Mesendoderm (in vitro differentiated cells): ENCODE measurements at regions not wholly inside any gene's neighbourhood (a gene's known extent, or its start where the extent isn't known, plus 50 kb on each side); places are given as distances from the start of the nearest gene placed in this dataset.

ENCODE experiments used
- DNase-seq: peaks from one replicate; pipeline ENCODE4 v3.0.0; 2013
- H2AK5ac ChIP-seq: 2 replicates; pipeline ENCODE4 v1.6.1; 2013; ENCODE audit warnings: low read length, inconsistent platforms
- H2BK120ac ChIP-seq: 2 replicates; pipeline ENCODE4 v1.6.1; 2013; ENCODE audit warnings: low read depth, mild to moderate bottlenecking, low read length, moderate library complexity, mixed read lengths
- H2BK15ac ChIP-seq: replicated peaks from 2 replicates; pipeline ENCODE4 v1.6.1; 2013; ENCODE audit warnings: low read depth, mild to moderate bottlenecking, moderate library complexity
- H2BK5ac ChIP-seq: 2 replicates; pipeline ENCODE4 v1.6.1; 2013; ENCODE audit warnings: low read length, inconsistent platforms
- H3K18ac ChIP-seq: 2 replicates; pipeline ENCODE4 v1.6.1; 2013; ENCODE audit warnings: mild to moderate bottlenecking, low read length, mixed read lengths
- H3K23ac ChIP-seq: one replicate; pipeline ENCODE4 v1.6.1; 2013; ENCODE audit warnings: low read length
- H3K27ac ChIP-seq: 2 replicates; pipeline ENCODE4 v1.5.1; 2013; ENCODE audit warnings: low read depth, mild to moderate bottlenecking, inconsistent platforms, low read length, moderate library complexity
- H3K27me3 ChIP-seq: 2 replicates; pipeline ENCODE4 v1.6.1; 2013; ENCODE audit warnings: low read length, control low read depth, mild to moderate bottlenecking, inconsistent platforms; ENCODE audit not compliant: insufficient read depth, poor library complexity
- H3K36me3 ChIP-seq: 2 replicates; pipeline ENCODE4 v1.6.1; 2013; ENCODE audit warnings: low read length, inconsistent platforms; ENCODE audit not compliant: control insufficient read depth, insufficient read depth
- H3K4ac ChIP-seq: one replicate; pipeline ENCODE4 v1.6.1; 2013; ENCODE audit warnings: low read depth, mild to moderate bottlenecking, low read length, moderate library complexity
- H3K4me1 ChIP-seq: 2 replicates; pipeline ENCODE4 v1.6.1; 2013; ENCODE audit warnings: low read depth, low read length, inconsistent platforms; ENCODE audit not compliant: control insufficient read depth
- H3K4me2 ChIP-seq: 2 replicates; pipeline ENCODE4 v1.6.1; 2013; ENCODE audit warnings: low read length
- H3K4me3 ChIP-seq: 2 replicates; pipeline ENCODE4 v1.5.1; 2013; ENCODE audit warnings: mild to moderate bottlenecking, low read length
- H3K56ac ChIP-seq: one replicate; pipeline ENCODE4 v1.6.1; 2013; ENCODE audit warnings: low read length
- H3K79me1 ChIP-seq: 2 replicates; pipeline ENCODE4 v1.6.1; 2013; ENCODE audit warnings: low read length, inconsistent platforms
- H3K79me2 ChIP-seq: 2 replicates; pipeline ENCODE4 v1.6.1; 2013; ENCODE audit warnings: mild to moderate bottlenecking, low read length; ENCODE audit not compliant: control insufficient read depth, insufficient read depth
- H3K9ac ChIP-seq: 2 replicates; pipeline ENCODE4 v1.6.1; 2013; ENCODE audit warnings: low read length, inconsistent platforms
- H4K5ac ChIP-seq: one replicate; pipeline ENCODE4 v1.6.1; 2013; ENCODE audit warnings: low read length
- H4K8ac ChIP-seq: one replicate; pipeline ENCODE4 v1.6.1; 2013; ENCODE audit warnings: low read depth, mild to moderate bottlenecking, control low read depth, low read length, moderate library complexity
- WGBS: extraction: QIAGEN DNeasy Blood & Tissue Kit; methylation state at CpG from one replicate; pipeline ENCODE4 v1.1.7; 2013; ENCODE audit warnings: low lambda C conversion rate, missing lambda C conversion rate; ENCODE audit not compliant: insufficient coverage; ENCODE audit errors: extremely low coverage; 5-methylcytosine and 5-hydroxymethylcytosine counted together

DNA sequence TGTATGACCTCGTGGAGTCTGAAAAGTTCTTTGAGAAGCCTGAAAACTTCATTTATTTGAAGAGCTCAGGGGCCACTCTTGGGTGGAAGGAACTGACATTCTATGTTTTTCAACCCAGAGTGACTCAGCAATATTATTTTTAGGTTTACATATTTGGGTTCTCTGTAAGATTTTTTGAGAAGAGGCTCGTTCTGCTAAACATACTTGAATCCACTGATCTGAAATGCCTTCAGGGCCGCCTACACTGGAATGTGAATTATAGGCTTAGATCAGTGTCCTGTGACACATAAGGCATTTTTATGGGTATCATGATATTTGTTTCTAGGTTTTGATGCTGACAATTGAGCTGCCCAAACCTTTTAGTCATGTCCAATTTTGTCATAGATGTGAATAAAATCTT, 86.2 kb downstream of the PSAT1 start:
- no peak for DNase-seq
- no CpG with 5 or more reads among the region's 3 CpGs for WGBS
- no peaks in the 10 kb centered on the region for H3K27me3 ChIP-seq

DNA sequence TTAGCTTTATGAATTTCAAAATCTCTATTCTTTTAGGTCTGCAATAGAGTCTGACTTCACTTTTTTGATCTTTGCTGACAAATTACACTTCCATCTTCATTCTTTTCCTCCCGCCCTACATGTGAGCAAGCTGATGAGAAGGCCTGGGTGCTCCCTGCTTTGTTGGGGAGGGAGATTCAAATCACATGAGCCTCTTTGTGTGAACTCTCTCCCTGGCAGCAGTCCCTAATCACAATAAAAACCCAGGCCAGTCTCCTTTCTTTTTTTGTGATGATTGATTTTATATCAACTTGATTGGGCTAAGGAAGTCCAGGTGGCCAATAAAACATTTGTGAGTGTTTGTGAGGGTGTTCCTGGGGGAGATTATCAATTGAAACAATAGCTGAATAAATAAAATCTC, 89.4 kb downstream of the PSAT1 start:
- Histone ChIP-seq H3K36me3 (no peaks in the 10 kb centered on the region), H3K4ac (no peak overlapping the region), H3K27ac (no peak overlapping the region), H3K4me2 (no peak overlapping the region), H3K23ac (no peak overlapping the region), H2BK15ac (no peak overlapping the region), H3K18ac (no peak overlapping the region), H4K5ac (no peak overlapping the region), H3K79me1 (no peaks in the 10 kb centered on the region), H3K79me2 (no peaks in the 10 kb centered on the region), H3K4me1 (no peaks in the 10 kb centered on the region), H3K56ac (no peak overlapping the region), H2BK120ac (no peak overlapping the region), H2AK5ac (no peak overlapping the region), H3K9ac (no peak overlapping the region), H3K4me3 (no peak overlapping the region), H3K27me3 (no peaks in the 10 kb centered on the region), H4K8ac (no peak overlapping the region), H2BK5ac (no peak overlapping the region)
- WGBS: no CpG with 5 or more reads among the region's 1 CpG
- no peak for DNase-seq

More for the DNA sequence above, 86.2 kb downstream of the PSAT1 start:
- Histone ChIP-seq H2AK5ac (no peak overlapping the region), H3K18ac (no peak overlapping the region), H2BK5ac (no peak overlapping the region), H3K36me3 (no peaks in the 10 kb centered on the region), H2BK15ac (no peak overlapping the region), H3K27ac (no peak overlapping the region), H3K4me2 (no peak overlapping the region), H3K79me1 (no peaks in the 10 kb centered on the region), H3K9ac (no peak overlapping the region), H3K79me2 (no peaks in the 10 kb centered on the region), H4K5ac (no peak overlapping the region), H3K56ac (no peak overlapping the region), H3K4me1 (no peaks in the 10 kb centered on the region), H3K4ac (no peak overlapping the region), H2BK120ac (no peak overlapping the region), H3K4me3 (no peak overlapping the region), H4K8ac (no peak overlapping the region), H3K23ac (no peak overlapping the region)

DNA sequence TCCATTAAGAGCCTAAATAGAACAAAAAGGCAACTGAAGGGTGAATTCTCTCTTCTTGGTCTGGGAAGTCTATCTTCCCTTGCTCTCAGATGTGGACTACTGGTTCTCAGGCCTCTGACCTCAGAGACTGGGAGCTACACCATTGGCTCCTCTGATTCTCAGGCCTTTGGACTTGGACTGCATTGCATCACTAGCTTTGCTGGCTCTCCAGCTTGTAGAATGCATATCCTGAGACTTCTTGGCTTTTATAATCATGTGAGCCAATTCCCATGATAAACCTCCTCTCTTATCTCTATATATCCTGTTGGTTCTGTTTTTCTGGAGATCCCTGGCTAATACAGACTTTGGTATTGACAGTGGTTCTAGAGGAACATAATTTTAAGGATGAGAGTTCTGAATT, 89.8 kb downstream of the PSAT1 start:
- Histone ChIP-seq H2BK15ac (no peak overlapping the region), H3K79me1 (no peaks in the 10 kb centered on the region), H3K27ac (no peak overlapping the region), H3K23ac (no peak overlapping the region), H3K18ac (no peak overlapping the region), H3K4me2 (no peak overlapping the region), H4K8ac (no peak overlapping the region), H3K9ac (no peak overlapping the region), H2AK5ac (no peak overlapping the region), H3K4me3 (no peak overlapping the region), H3K27me3 (no peaks in the 10 kb centered on the region), H3K56ac (no peak overlapping the region), H3K4me1 (no peaks in the 10 kb centered on the region), H2BK120ac (no peak overlapping the region), H3K79me2 (no peaks in the 10 kb centered on the region), H3K4ac (no peak overlapping the region), H4K5ac (no peak overlapping the region), H2BK5ac (no peak overlapping the region), H3K36me3 (no peaks in the 10 kb centered on the region)
- no peak for DNase-seq

DNA sequence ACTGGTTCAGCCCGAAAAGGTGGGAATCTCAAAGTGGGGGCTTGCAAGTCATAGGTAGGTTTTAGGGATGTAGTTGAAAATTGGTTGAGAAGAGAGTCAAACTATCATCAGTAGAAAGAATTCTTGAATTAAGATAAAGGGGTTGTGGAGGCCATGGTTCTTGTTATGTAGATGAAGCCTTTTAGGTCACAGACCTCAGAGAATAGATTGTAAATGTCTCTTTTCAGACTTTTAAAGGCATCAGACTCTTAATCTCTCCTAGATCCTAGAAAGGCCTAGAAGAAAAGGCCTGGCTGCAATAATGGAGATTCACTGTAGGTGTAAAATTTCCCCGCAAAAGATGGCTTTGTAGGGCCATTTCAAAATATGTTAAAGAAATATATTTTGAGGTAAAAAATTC, 96.4 kb downstream of the PSAT1 start:
- no peak overlapping the region for H3K4me2 ChIP-seq
- H3K23ac ChIP-seq: no peak overlapping the region
- no peak overlapping the region for H3K9ac ChIP-seq
- H2BK15ac ChIP-seq: no peak overlapping the region
- H3K79me2 ChIP-seq: no peaks in the 10 kb centered on the region
- H3K18ac ChIP-seq: no peak overlapping the region
- no peak overlapping the region for H3K56ac ChIP-seq
- no CpG with 5 or more reads among the region's 2 CpGs for WGBS
- no peak overlapping the region for H4K8ac ChIP-seq
- H3K27me3 ChIP-seq: no peaks in the 10 kb centered on the region
- no peaks in the 10 kb centered on the region for H3K36me3 ChIP-seq
- H3K4me3 ChIP-seq: no peak overlapping the region
- H3K79me1 ChIP-seq: no peaks in the 10 kb centered on the region
- H4K5ac ChIP-seq: no peak overlapping the region
- no peak overlapping the region for H3K4ac ChIP-seq
- H2AK5ac ChIP-seq: no peak overlapping the region
- no peak overlapping the region for H2BK5ac ChIP-seq
- no peak overlapping the region for H2BK120ac ChIP-seq
- peaks cover 7% of the 10 kb centered on the region for H3K4me1 ChIP-seq
- DNase-seq: no peak
- no peak overlapping the region for H3K27ac ChIP-seq

DNA sequence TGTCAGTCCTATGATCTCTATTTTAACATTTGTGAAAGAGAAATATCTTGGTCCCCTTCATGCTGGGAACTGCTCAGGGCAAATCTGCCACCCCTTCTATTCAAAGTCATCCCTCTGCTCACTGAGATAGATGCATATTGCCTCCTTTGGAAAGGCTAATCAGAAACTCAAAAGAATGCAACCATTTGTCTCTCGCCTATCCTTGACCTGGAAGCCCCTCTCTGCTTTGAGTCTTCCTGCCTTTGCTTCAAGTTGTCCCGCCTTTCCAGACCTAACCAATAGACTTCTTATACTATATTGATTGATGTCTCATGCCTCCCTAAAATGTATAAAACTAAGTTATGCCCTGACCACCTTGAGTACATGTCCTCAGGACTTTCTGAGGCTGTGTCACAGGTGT, 97.0 kb downstream of the PSAT1 start:
- Histone ChIP-seq H3K79me2 (no peaks in the 10 kb centered on the region), H3K27ac (no peak overlapping the region), H3K9ac (no peak overlapping the region), H2BK5ac (no peak overlapping the region), H3K18ac (no peak overlapping the region), H3K79me1 (no peaks in the 10 kb centered on the region), H3K4ac (no peak overlapping the region), H2BK15ac (no peak overlapping the region), H3K4me1 (peaks cover 7% of the 10 kb centered on the region), H3K56ac (no peak overlapping the region), H2BK120ac (no peak overlapping the region), H3K4me2 (no peak overlapping the region), H3K23ac (no peak overlapping the region), H3K36me3 (no peaks in the 10 kb centered on the region), H3K27me3 (no peaks in the 10 kb centered on the region), H4K8ac (no peak overlapping the region), H3K4me3 (no peak overlapping the region), H4K5ac (no peak overlapping the region), H2AK5ac (no peak overlapping the region)
- no peak for DNase-seq
- no CpG with 5 or more reads among the region's 2 CpGs for WGBS

DNA sequence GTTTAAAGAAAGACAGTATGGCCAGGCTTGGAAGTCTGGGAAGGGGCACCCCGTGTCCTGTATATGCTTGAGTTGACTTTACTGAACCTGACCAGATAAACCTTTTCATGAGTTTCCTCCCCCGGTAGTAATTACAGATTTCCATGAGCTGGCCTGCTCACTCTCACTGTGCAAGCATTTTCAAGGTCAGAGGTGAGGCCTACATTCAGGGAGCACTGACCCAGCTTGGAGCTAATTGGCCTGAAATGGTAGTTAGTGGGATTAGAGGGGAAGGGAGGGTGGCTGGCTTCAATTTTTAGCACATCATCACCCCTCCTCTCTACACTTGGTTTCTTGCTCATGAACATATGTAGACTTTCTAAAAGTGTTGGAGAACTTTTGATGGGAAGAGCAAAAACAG, 99.2 kb downstream of the PSAT1 start:
- no CpG with 5 or more reads among the region's 2 CpGs for WGBS
- Histone ChIP-seq H3K56ac (peak overlapping the region; percentile 56), H4K5ac (no peak overlapping the region)

More for the DNA sequence above, 99.2 kb downstream of the PSAT1 start:
- no peak overlapping the region for H2BK120ac ChIP-seq
- no peak overlapping the region for H3K4ac ChIP-seq
- H4K8ac ChIP-seq: no peak overlapping the region
- no peak overlapping the region for H3K18ac ChIP-seq
- H2BK5ac ChIP-seq: peak overlapping the region; percentile 81
- H3K4me1 ChIP-seq: peaks cover 7% of the 10 kb centered on the region
- H3K79me1 ChIP-seq: no peaks in the 10 kb centered on the region
- no peak overlapping the region for H3K27ac ChIP-seq
- no peaks in the 10 kb centered on the region for H3K36me3 ChIP-seq
- H3K27me3 ChIP-seq: no peaks in the 10 kb centered on the region
- H2AK5ac ChIP-seq: peak overlapping the region; percentile 76
- H3K9ac ChIP-seq: no peak overlapping the region
- DNase-seq: no peak
- no peak overlapping the region for H2BK15ac ChIP-seq
- no peak overlapping the region for H3K23ac ChIP-seq
- H3K4me2 ChIP-seq: no peak overlapping the region
- H3K4me3 ChIP-seq: no peak overlapping the region
- no peaks in the 10 kb centered on the region for H3K79me2 ChIP-seq
